ENCODE measurements at regions not wholly inside any gene's neighbourhood (a gene's known extent, or its start where the extent isn't known, plus 50 kb on each side); places are given as distances from the start of the nearest gene placed in this dataset.

- intact Hi-C loops (cut with DNase I): no loop called here
- no peak for TF ChIP-seq CTCF (IDR thresholded peaks at IDR 0.05)
- H3K36me3 ChIP-seq: no peaks in the 10 kb centered on the region
- H3K4me1 ChIP-seq: no peaks in the 10 kb centered on the region
- no peak for ATAC-seq
- H3K9me3 ChIP-seq: peaks cover 5% of the 10 kb centered on the region
- no peak for DNase-seq
- no peak overlapping the region for H3K4me3 ChIP-seq
- H3K27ac ChIP-seq: no peak overlapping the region
- H3K27me3 ChIP-seq: no peaks in the 10 kb centered on the region
Measured at GRCh38 chr11:42205518-42205917, 746.1 kb upstream of the LRRC4C start.

GRCh38 chr11:42225664-42226063 is 766.2 kb upstream of the LRRC4C start:
- intact Hi-C loops (cut with DNase I): no loop called here
- H3K27me3 ChIP-seq: no peaks in the 10 kb centered on the region
- no peaks in the 10 kb centered on the region for H3K36me3 ChIP-seq
- TF ChIP-seq CTCF (IDR thresholded peaks at IDR 0.05): no peak
- no peaks in the 10 kb centered on the region for H3K9me3 ChIP-seq
- H3K4me1 ChIP-seq: no peaks in the 10 kb centered on the region
- no peak for ATAC-seq
- H3K4me3 ChIP-seq: no peak overlapping the region
- H3K27ac ChIP-seq: no peak overlapping the region
- no peak for DNase-seq

GRCh38 chr11:42232673-42233072 is 773.2 kb upstream of the LRRC4C start:
- Histone ChIP-seq H3K9me3 (no peaks in the 10 kb centered on the region), H3K27me3 (no peaks in the 10 kb centered on the region), H3K4me1 (no peaks in the 10 kb centered on the region), H3K4me3 (no peak overlapping the region), H3K27ac (no peak overlapping the region), H3K36me3 (no peaks in the 10 kb centered on the region)
- no peak for TF ChIP-seq CTCF (IDR thresholded peaks at IDR 0.05)
- ATAC-seq (no peak), DNase-seq (no peak)
- intact Hi-C loops (cut with DNase I): no loop called here

- Histone ChIP-seq H3K4me1 (no peaks in the 10 kb centered on the region), H3K27me3 (no peaks in the 10 kb centered on the region), H3K9me3 (no peaks in the 10 kb centered on the region), H3K4me3 (no peak overlapping the region), H3K27ac (no peak overlapping the region), H3K36me3 (no peaks in the 10 kb centered on the region)
- intact Hi-C loops (cut with DNase I): no loop called here
- TF ChIP-seq CTCF (IDR thresholded peaks at IDR 0.05): no peak
- no peak for ATAC-seq
- DNase-seq: no peak
Measured at GRCh38 chr11:42234451-42234951, 775.0 kb upstream of the LRRC4C start.

- ATAC-seq (no peak), DNase-seq (no peak)
- H3K27me3 ChIP-seq: no peaks in the 10 kb centered on the region
- H3K9me3 ChIP-seq: no peaks in the 10 kb centered on the region
- H3K4me1 ChIP-seq: no peaks in the 10 kb centered on the region
- no peaks in the 10 kb centered on the region for H3K36me3 ChIP-seq
- H3K4me3 ChIP-seq: no peak overlapping the region
- no peak for TF ChIP-seq CTCF (IDR thresholded peaks at IDR 0.05)
- intact Hi-C loops (cut with DNase I): no loop called here
- H3K27ac ChIP-seq: no peak overlapping the region
Measured at GRCh38 chr11:42237701-42238235, 778.3 kb upstream of the LRRC4C start.

GRCh38 chr11:42239188-42239587 is 779.7 kb upstream of the LRRC4C start:
- no peak for TF ChIP-seq CTCF (IDR thresholded peaks at IDR 0.05)

More at GRCh38 chr11:42239188-42239587, 779.7 kb upstream of the LRRC4C start:
- Histone ChIP-seq H3K4me1 (no peaks in the 10 kb centered on the region), H3K27ac (no peak overlapping the region), H3K27me3 (no peaks in the 10 kb centered on the region), H3K9me3 (no peaks in the 10 kb centered on the region), H3K4me3 (no peak overlapping the region), H3K36me3 (no peaks in the 10 kb centered on the region)
- no peak for DNase-seq
- no peak for ATAC-seq
- intact Hi-C loops (cut with DNase I): no loop called here

Measured in upper lobe of right lung (tissue), 1 donor.